HepG2 (cell line): ENCODE measurements at regions not wholly inside any gene's neighbourhood (a gene's known extent, or its start where the extent isn't known, plus 50 kb on each side); places are given as distances from the start of the nearest gene placed in this dataset.

Experiments used
- ATAC-seq: fragments of 200-7000 bp; cut with Tn5 transposase; 3 replicates; pipeline ENCODE4 v1.9.1; 2020; ENCODE audit warnings: mild to moderate bottlenecking, moderate library complexity
- BruUV-seq: library from RNA; stranded (reverse); fragments of 400-500 nt; replicated peaks from 2 replicates; lab custom pipeline; 2021; lab: Mats Ljungman, UMichigan
- CTCF ChIA-PET: fragments of 300-600 bp; formaldehyde crosslinking; extraction: SDS; loops from one replicate; lab custom pipeline; 2021; ENCODE audit warnings: low total read pairs, inconsistent platforms, low intra/inter-chr PET ratio; lab: Yijun Ruan, JAX
- POLR2A ChIA-PET: fragments of 350-600 bp; sonication (Branson Sonifier 250); formaldehyde crosslinking; loops from one replicate; lab custom pipeline; 2020; ENCODE audit warnings: antibody characterized with exemption, inconsistent platforms; lab: Yijun Ruan, JAX
- DNase-seq: peaks from one replicate; pipeline ENCODE4 v3.0.0-alpha.2; 2015; ENCODE audit warnings: low spot score
- FAIRE-seq: peaks from 3 replicates; lab custom pipeline; 2011; peaks lifted over from hg19 to GRCh38; lab: Jason Lieb, UNC
- H2AFZ ChIP-seq: one replicate; pipeline ENCODE4 v1.6.1; 2011; ENCODE audit warnings: low read length, inconsistent platforms
- H3K27ac ChIP-seq: fragments of 300-600 bp; 3 replicates; pipeline ENCODE4 v1.8.0; 2011; ENCODE audit warnings: mixed run types, mild to moderate bottlenecking, mixed read lengths, low read length, inconsistent platforms; ENCODE audit not compliant: insufficient read depth; ENCODE audit errors: extremely low read length
- H3K27me3 ChIP-seq, 2 experiments: fragments of 200-600 bp in 1 of 2; 2 replicates in 1 of 2; 3 replicates in 1 of 2; pipeline versions ENCODE4 v1.6.0 to v1.8.0; 2011; ENCODE audit warnings: low read length in 2 of 2, mild to moderate bottlenecking in 2 of 2, moderate library complexity in 2 of 2, inconsistent platforms in 1 of 2; ENCODE audit not compliant: insufficient read depth in 2 of 2, control insufficient read depth in 1 of 2
- H3K36me3 ChIP-seq, 2 experiments: fragments of 200-600 bp in 1 of 2; replicated peaks in 1 of 2; 2 replicates in 1 of 2; 3 replicates in 1 of 2; pipeline versions ENCODE4 v1.5.1 to v1.8.0; 2011; ENCODE audit warnings: low read length in 2 of 2, inconsistent platforms in 1 of 2; ENCODE audit not compliant: insufficient read depth in 2 of 2, control insufficient read depth in 1 of 2
- H3K4me1 ChIP-seq: 2 replicates; pipeline ENCODE4 v1.5.1; 2012; ENCODE audit warnings: low read length, inconsistent platforms; ENCODE audit not compliant: insufficient read depth
- H3K4me2 ChIP-seq: 2 replicates; pipeline ENCODE4 v1.6.0; 2011; ENCODE audit warnings: low read depth, low read length, inconsistent platforms
- H3K4me3 ChIP-seq, 3 experiments: fragments of 200-600 bp in 1 of 3; sonication (generic), shearing (Covaris generic) in 1 of 3; replicated peaks in 1 of 3; 2 replicates each; pipeline ENCODE4 v1.5.1; 2011 to 2016; ENCODE audit warnings: low read length in 3 of 3, inconsistent platforms in 2 of 3, low read depth in 2 of 3, mild to moderate bottlenecking in 2 of 3, control low read depth in 1 of 3, mixed read lengths in 1 of 3; ENCODE audit not compliant: insufficient read depth in 1 of 3
- H3K79me2 ChIP-seq: one replicate; pipeline ENCODE4 v1.6.1; 2011; ENCODE audit warnings: low read length, inconsistent platforms; ENCODE audit not compliant: insufficient read depth
- H3K9ac ChIP-seq: 2 replicates; pipeline ENCODE4 v1.6.0; 2011; ENCODE audit warnings: mild to moderate bottlenecking, low read depth, low read length, inconsistent platforms; ENCODE audit not compliant: insufficient read depth
- H3K9me3 ChIP-seq: 2 replicates; pipeline ENCODE4 v1.5.1; 2012; ENCODE audit warnings: mild to moderate bottlenecking, low read length
- H4K20me1 ChIP-seq: 2 replicates; pipeline ENCODE4 v1.6.0; 2011; ENCODE audit warnings: inconsistent platforms, mild to moderate bottlenecking, low read length, moderate library complexity; ENCODE audit not compliant: insufficient read depth
- GPN1 ChIP-seq: sonication (generic); formaldehyde crosslinking; IDR thresholded peaks from 2 replicates; pipeline ENCODE4 v1.5.1; 2020; ENCODE audit warnings: missing genetic modification reagents, borderline replicate concordance
- KLF16 ChIP-seq, 2 experiments: sonication (generic) in 1 of 2; formaldehyde crosslinking in 1 of 2; IDR thresholded peaks; 2 replicates each; pipeline versions ENCODE4 v1.6.1 to v1.8.0; 2016 to 2023; ENCODE audit warnings: missing genetic modification reagents in 2 of 2, missing compliant biosample characterization in 1 of 2
- USF2 ChIP-seq, 2 experiments: sonication (generic) in 1 of 2; formaldehyde crosslinking in 1 of 2; IDR thresholded peaks; 2 replicates each; pipeline versions ENCODE4 v1.5.1 to v1.6.1; 2011 to 2020; ENCODE audit warnings: borderline replicate concordance in 1 of 2, low read depth in 1 of 2, low read length in 1 of 2, mild to moderate bottlenecking in 1 of 2, missing genetic modification reagents in 1 of 2, moderate library complexity in 1 of 2
- ZNF232 ChIP-seq: sonication (generic); formaldehyde crosslinking; IDR thresholded peaks from 2 replicates; pipeline ENCODE4 v1.4.0; 2020; ENCODE audit warnings: missing genetic modification reagents, borderline replicate concordance
- ZNF318 ChIP-seq: sonication (generic); formaldehyde crosslinking; IDR thresholded peaks from 2 replicates; pipeline ENCODE4 v1.4.0; 2020; ENCODE audit warnings: mild to moderate bottlenecking, missing genetic modification reagents
- ZNF446 ChIP-seq: sonication (generic); formaldehyde crosslinking; IDR thresholded peaks from 2 replicates; pipeline ENCODE4 v1.5.0; 2020; ENCODE audit warnings: mild to moderate bottlenecking, missing genetic modification reagents
- WGBS: methylation state at CpG from one replicate; pipeline ENCODE4 v1.1.6; 2017; ENCODE audit warnings: low lambda C conversion rate; 5-methylcytosine and 5-hydroxymethylcytosine counted together
- in situ Hi-C: cut with HindIII; loops from 2 replicates; pipeline ENCODE4 v1.10.0; 2017; ENCODE audit warnings: low pct_unique_long_range_greater_than_20kb; ENCODE audit not compliant: extremely low pct_ligation_motif_present
- intact Hi-C: fragments of 100-400 bp; cut with micrococcal nuclease; formaldehyde crosslinking; loops from one replicate; pipeline ENCODE4 v1.10.0; 2022; ENCODE audit not compliant: unreplicated experiment

- TF ChIP-seq ZNF318 (CRISPR knock-in tag) = no peak
- no peak for TF ChIP-seq ZNF446 (CRISPR knock-in tag)
Measured at GRCh38 chr3:132912416-132912753, 125.8 kb upstream of the TMEM108 start (continued).

- Histone ChIP-seq H3K36me3 (no peaks in the 10 kb centered on the region), H2AFZ (no peak overlapping the region), H3K9ac (no peak overlapping the region), H3K79me2 (no peaks in the 10 kb centered on the region), H3K9me3 (no peaks in the 10 kb centered on the region), H3K27ac (no peak overlapping the region), H3K4me2 (no peak overlapping the region), H4K20me1 (no peaks in the 10 kb centered on the region), H3K27me3 (no peaks in the 10 kb centered on the region), H3K4me3 (no peak overlapping the region), H3K4me1 (no peaks in the 10 kb centered on the region)
- ATAC-seq = no peak
- WGBS = 21% methylated on average over 4 of the region's 4 CpGs
- FAIRE-seq = no peak
- no peak for TF ChIP-seq GPN1
- TF ChIP-seq KLF16 (CRISPR knock-in tag; IDR thresholded peaks at IDR 0.05) = no peak
- no peak for TF ChIP-seq USF2 (IDR thresholded peaks at IDR 0.05; ENCODE audit: low read depth, low read length)
- TF ChIP-seq USF2 (CRISPR knock-in tag; IDR thresholded peaks at IDR 0.05; ENCODE audit: borderline replicate concordance) = no peak
- no peak for TF ChIP-seq ZNF232 (CRISPR knock-in tag)
- intact Hi-C loops (no loop called here), in situ Hi-C loops (loop anchor here (25.0 kb wide), 1 partner anchor 100 kb away; no protein-coding TSS in a partner anchor)
- DNase-seq = no peak
- CTCF ChIA-PET = no interaction called here
- POLR2A ChIA-PET = no interaction called here
- BruUV-seq = no TSS peak
Measured at GRCh38 chr3:132911741-132912415, 126.3 kb upstream of the TMEM108 start.
